GM19397 (cell line): ENCODE measurements at regions not wholly inside any gene's neighbourhood (a gene's known extent, or its start where the extent isn't known, plus 50 kb on each side); places are given as distances from the start of the nearest gene placed in this dataset.
"Not testable (repeated sequence)": the region's sequence is repeated elsewhere in the genome, so short reads cannot be mapped to it uniquely, and the experiment has no call there.

Experiments
- ATAC-seq: cut with Tn5 transposase; IDR thresholded peaks from one replicate; pipeline ENCODE4 v1.9.1; 2021; ENCODE audit warnings: mild to moderate bottlenecking, moderate library complexity; ENCODE audit not compliant: unreplicated experiment

GRCh38 chr5:63564789-63565188, 397.5 kb downstream of the HTR1A start:
- no peak for ATAC-seq

GRCh38 chr5:63563008-63563917, 399.0 kb downstream of the HTR1A start:
- ATAC-seq, result no peak

GRCh38 chr5:63555874-63556273, 406.4 kb downstream of the HTR1A start:
- no peak for ATAC-seq

GRCh38 chr5:63554191-63554590, 408.1 kb downstream of the HTR1A start:
- ATAC-seq, result no peak

- ATAC-seq, result no peak
These were observed 409.2 kb downstream of the HTR1A start for GRCh38 chr5:63553073-63553472.

- no peak for ATAC-seq
These were observed 426.2 kb downstream of the HTR1A start for GRCh38 chr5:63535840-63536602.

- no peak for ATAC-seq
These were observed 438.0 kb downstream of the HTR1A start for GRCh38 chr5:63524281-63524680.

- no peak for ATAC-seq
These were observed 446.2 kb downstream of the HTR1A start for GRCh38 chr5:63516006-63516405.

GRCh38 chr5:63500242-63500641, 462.0 kb downstream of the HTR1A start:
- ATAC-seq, result no peak

- no peak for ATAC-seq
These were observed 467.0 kb downstream of the HTR1A start for GRCh38 chr5:63495225-63495624.

GRCh38 chr5:63483338-63483737, 478.9 kb downstream of the HTR1A start:
- no peak for ATAC-seq

- ATAC-seq, result no peak
These were observed 488.8 kb downstream of the HTR1A start for GRCh38 chr5:63473335-63473967.

GRCh38 chr5:63456279-63456678, 506.0 kb downstream of the HTR1A start:
- no peak for ATAC-seq

GRCh38 chr5:63451188-63451587, 511.1 kb downstream of the HTR1A start:
- ATAC-seq, result no peak

- ATAC-seq, result no peak
These were observed 522.7 kb downstream of the HTR1A start for GRCh38 chr5:63439537-63439936.

GRCh38 chr5:63409737-63410136, 552.5 kb downstream of the HTR1A start:
- no peak for ATAC-seq

GRCh38 chr5:63408984-63409383, 553.3 kb downstream of the HTR1A start:
- ATAC-seq, result no peak

GRCh38 chr5:63401436-63402046, 560.7 kb downstream of the HTR1A start:
- ATAC-seq, result peak; percentile 92

- no peak for ATAC-seq
These were observed 562.2 kb downstream of the HTR1A start for GRCh38 chr5:63400079-63400478.

- no peak for ATAC-seq
These were observed 563.9 kb downstream of the HTR1A start for GRCh38 chr5:63398346-63398745.

- ATAC-seq, result not testable (repeated sequence)
These were observed 574.1 kb downstream of the HTR1A start for GRCh38 chr5:63388188-63388587.
